WERI-Rb-1 (cell line): ENCODE measurements at regions not wholly inside any gene's neighbourhood (a gene's known extent, or its start where the extent isn't known, plus 50 kb on each side); places are given as distances from the start of the nearest gene placed in this dataset.

Experiments used
- DNase-seq: peaks from one replicate; pipeline ENCODE4 v3.0.0-alpha.2; 2020
- H3K27ac ChIP-seq: fragments of 250-450 bp; sonication (Bioruptor Pico); 2 replicates; pipeline ENCODE4 v1.5.1; 2020; ENCODE audit warnings: mild to moderate bottlenecking, moderate library complexity
- H3K27me3 ChIP-seq: fragments of 250-450 bp; sonication (Bioruptor Pico); 2 replicates; pipeline ENCODE4 v1.5.1; 2021; ENCODE audit warnings: mild to moderate bottlenecking, low read depth, moderate library complexity; ENCODE audit not compliant: insufficient read depth, severe bottlenecking
- H3K36me3 ChIP-seq: fragments of 250-450 bp; sonication (Bioruptor Pico); 2 replicates; pipeline ENCODE4 v1.5.1; 2020; ENCODE audit warnings: mild to moderate bottlenecking, moderate library complexity
- H3K4me3 ChIP-seq: 2 replicates; pipeline ENCODE4 v1.5.1; 2011; ENCODE audit warnings: low read depth, mild to moderate bottlenecking, control low read depth, low read length
- H3K9me3 ChIP-seq: fragments of 250-450 bp; sonication (Bioruptor Pico); 2 replicates; pipeline ENCODE4 v1.5.1; 2021; ENCODE audit warnings: mild to moderate bottlenecking, moderate library complexity; ENCODE audit not compliant: severe bottlenecking
- CTCF ChIP-seq: IDR thresholded peaks from 2 replicates; pipeline ENCODE4 v1.5.1; 2011; ENCODE audit warnings: low read depth, mild to moderate bottlenecking, control low read depth, inconsistent platforms, low read length

- DNase-seq: no peak
- H3K4me3 ChIP-seq: no peak overlapping the region
- no peaks in the 10 kb centered on the region for H3K36me3 ChIP-seq
- H3K27ac ChIP-seq: no peak overlapping the region
- H3K27me3 ChIP-seq: no peaks in the 10 kb centered on the region
- H3K9me3 ChIP-seq: no peaks in the 10 kb centered on the region
- TF ChIP-seq CTCF: no peak
These were observed 559.7 kb downstream of the TCERG1L start for GRCh38 chr10:130751851-130752250.

- Histone ChIP-seq H3K27me3 (no peaks in the 10 kb centered on the region), H3K4me3 (no peak overlapping the region), H3K36me3 (no peaks in the 10 kb centered on the region), H3K27ac (no peak overlapping the region), H3K9me3 (no peaks in the 10 kb centered on the region)
- no peak for DNase-seq
- no peak for TF ChIP-seq CTCF
These were observed 554.9 kb downstream of the TCERG1L start for GRCh38 chr10:130756651-130757050.

- no peak overlapping the region for H3K4me3 ChIP-seq
- H3K36me3 ChIP-seq: no peaks in the 10 kb centered on the region
- no peak overlapping the region for H3K27ac ChIP-seq
- no peak for TF ChIP-seq CTCF
- no peaks in the 10 kb centered on the region for H3K27me3 ChIP-seq
- DNase-seq: no peak
- H3K9me3 ChIP-seq: no peaks in the 10 kb centered on the region
These were observed 554.2 kb downstream of the TCERG1L start for GRCh38 chr10:130757271-130757670.

- H3K27ac ChIP-seq: no peak overlapping the region
- H3K27me3 ChIP-seq: no peaks in the 10 kb centered on the region
- no peak for DNase-seq
- H3K9me3 ChIP-seq: no peaks in the 10 kb centered on the region
- no peak for TF ChIP-seq CTCF
- H3K4me3 ChIP-seq: no peak overlapping the region
- no peaks in the 10 kb centered on the region for H3K36me3 ChIP-seq
These were observed 553.6 kb downstream of the TCERG1L start for GRCh38 chr10:130757821-130758489.

- H3K36me3 ChIP-seq: no peaks in the 10 kb centered on the region
- DNase-seq: no peak
- TF ChIP-seq CTCF: no peak
- no peaks in the 10 kb centered on the region for H3K27me3 ChIP-seq
- no peaks in the 10 kb centered on the region for H3K9me3 ChIP-seq
- H3K4me3 ChIP-seq: no peak overlapping the region
- H3K27ac ChIP-seq: no peak overlapping the region
These were observed 553.0 kb downstream of the TCERG1L start for GRCh38 chr10:130758529-130758928.

- DNase-seq: no peak
- no peak for TF ChIP-seq CTCF
- no peaks in the 10 kb centered on the region for H3K27me3 ChIP-seq
- no peak overlapping the region for H3K4me3 ChIP-seq
- no peaks in the 10 kb centered on the region for H3K36me3 ChIP-seq
- H3K27ac ChIP-seq: no peak overlapping the region
- H3K9me3 ChIP-seq: peaks cover 4% of the 10 kb centered on the region
These were observed 550.4 kb downstream of the TCERG1L start for GRCh38 chr10:130761032-130761575.
